HG03342 (cell line): ENCODE measurements at regions not wholly inside any gene's neighbourhood (a gene's known extent, or its start where the extent isn't known, plus 50 kb on each side); places are given as distances from the start of the nearest gene placed in this dataset.
"Not testable (repeated sequence)": the region's sequence is repeated elsewhere in the genome, so short reads cannot be mapped to it uniquely, and the experiment has no call there.

Experiments used
- ATAC-seq: cut with Tn5 transposase; IDR thresholded peaks from one replicate; pipeline ENCODE4 v1.9.1; 2021; ENCODE audit warnings: mild to moderate bottlenecking, moderate library complexity; ENCODE audit not compliant: unreplicated experiment

DNA sequence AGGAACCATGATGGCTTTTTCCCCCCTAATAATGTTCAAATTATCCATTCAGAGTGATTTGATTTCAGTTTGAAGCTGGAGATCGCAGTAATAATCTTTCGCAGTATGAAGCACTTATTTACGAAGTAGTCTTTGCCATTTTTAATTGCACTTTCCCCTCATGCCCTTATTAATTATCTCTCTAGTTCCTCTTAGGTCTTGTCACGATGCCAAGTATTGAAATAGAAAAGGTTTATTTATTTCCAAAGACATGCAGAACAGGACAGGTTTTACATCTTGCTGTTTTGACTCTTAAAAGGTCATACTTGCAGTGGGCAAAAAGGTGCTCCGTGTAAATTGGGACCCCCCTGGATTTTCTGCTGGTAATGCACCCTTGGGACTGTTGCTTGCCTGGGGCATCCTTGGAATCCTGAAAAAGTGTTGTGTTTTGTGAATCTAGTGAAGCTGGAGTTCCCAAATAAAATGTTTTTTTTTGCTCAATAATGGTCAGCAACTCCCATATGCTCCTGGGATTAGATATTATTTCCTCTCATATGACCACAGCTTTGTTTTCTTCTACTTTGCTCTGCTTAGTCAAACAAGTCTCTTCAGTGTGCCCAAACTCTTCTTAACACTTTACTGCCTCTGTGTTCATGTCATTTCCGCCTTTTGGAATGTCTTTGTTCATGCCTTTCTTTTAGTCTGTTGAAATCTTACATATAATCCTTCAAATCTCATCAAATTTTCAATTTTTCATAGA is 278.3 kb downstream of the TMEM38B start:
- no peak for ATAC-seq

GRCh38 chr9:105973951-105974351 is 279.6 kb downstream of the TMEM38B start:
- ATAC-seq, result no peak

DNA sequence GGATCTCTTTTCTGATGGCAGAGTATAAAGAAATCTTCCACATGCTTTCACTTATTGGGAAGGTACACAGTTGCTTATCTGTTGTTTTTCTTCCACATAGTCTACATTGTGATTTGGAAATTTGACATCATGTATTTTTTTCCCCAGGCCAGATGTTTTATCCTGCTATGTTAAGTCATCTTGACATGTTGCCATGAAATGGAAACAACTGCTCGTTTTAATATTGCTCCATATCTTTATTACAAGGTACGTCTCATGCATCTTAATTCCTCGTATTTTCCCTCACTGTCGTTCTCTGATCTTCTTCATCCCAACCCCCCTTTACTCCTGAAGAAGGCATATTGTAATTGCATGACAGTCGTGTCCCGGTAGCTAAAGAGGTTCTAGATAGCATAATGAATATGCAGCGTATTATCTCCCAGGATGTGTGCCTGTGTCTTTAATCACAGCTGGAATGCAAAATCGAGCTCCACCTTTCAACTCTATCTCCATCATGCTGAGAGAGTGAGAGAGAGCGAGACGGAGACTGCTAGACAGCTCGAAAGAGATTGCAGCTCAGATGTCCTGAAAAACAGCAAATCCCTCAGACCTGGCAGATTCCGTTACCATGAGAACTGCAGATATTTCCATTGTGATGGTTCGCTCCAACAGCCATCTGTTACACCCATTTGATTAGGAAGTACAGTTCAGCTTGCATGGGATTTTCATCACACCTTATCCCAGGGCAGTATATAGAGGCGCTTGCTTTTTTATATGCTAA is 281.7 kb downstream of the TMEM38B start:
- ATAC-seq, result no peak

DNA sequence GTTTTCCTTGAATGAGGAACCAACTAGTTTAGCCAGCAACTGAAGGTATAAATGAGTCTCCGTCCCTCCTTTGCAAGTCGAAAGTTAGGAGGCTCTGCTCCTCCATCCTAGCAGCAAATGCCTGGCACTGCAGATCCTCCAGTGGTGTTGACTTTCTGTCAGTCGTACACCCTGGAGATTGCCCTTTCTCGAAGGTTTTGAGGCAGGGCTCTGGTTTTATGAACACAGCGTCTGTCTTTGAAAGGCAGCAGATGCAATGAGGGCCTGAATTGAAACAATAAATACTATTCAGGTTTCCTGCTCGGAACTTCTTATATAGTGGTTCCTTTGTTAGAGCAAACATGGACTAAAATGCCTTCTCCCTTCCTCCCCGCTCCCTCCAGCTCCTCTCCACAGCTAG is 284.0 kb downstream of the TMEM38B start:
- no peak for ATAC-seq

- no peak for ATAC-seq
Observed at GRCh38 chr9:105978826-105979225, 284.5 kb downstream of the TMEM38B start.

GRCh38 chr9:105979290-105979689 is 284.9 kb downstream of the TMEM38B start:
- ATAC-seq, result no peak

GRCh38 chr9:105984714-105985113 is 290.4 kb downstream of the TMEM38B start:
- no peak for ATAC-seq

GRCh38 chr9:105993116-105993854 is 298.9 kb downstream of the TMEM38B start:
- ATAC-seq, result no peak

DNA sequence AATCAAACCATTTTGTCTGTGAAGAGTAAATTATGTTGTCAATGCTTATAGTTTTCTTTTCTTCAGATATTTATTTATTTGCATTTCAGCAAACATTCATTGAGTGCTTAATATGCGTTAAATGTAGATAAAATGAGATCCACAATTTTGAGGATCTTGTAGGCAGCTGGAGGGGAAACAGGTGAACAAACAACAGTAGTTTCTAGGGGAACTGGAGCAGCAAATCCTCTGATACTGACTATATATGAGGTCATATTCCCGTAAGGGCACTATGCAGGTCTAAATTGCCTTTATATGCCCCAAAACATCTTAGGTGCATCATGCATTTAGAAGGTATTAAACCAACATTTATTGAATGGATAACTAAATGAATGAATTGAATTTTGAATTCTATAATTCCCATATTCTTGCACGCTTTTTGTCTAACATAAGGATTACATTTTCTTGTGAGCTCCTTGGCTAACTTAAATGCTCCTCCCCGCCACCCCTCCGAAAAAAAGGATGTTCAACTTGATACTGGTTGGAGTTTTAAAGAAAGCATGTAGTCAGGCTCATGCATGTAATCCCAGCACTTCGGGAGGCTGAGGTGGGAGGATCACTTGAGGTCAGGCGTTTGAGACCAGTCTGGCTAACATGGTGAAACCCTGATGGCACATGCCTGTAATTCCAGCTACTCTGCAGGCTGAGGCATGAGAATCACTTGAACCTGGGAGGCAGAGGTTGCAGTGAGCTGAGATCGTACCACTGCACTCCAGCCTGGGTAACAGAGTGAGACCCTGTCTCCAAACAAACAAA is 299.8 kb downstream of the TMEM38B start:
- ATAC-seq, result no peak

- ATAC-seq, result no peak
Observed at GRCh38 chr9:105994970-105995369, 300.6 kb downstream of the TMEM38B start.

DNA sequence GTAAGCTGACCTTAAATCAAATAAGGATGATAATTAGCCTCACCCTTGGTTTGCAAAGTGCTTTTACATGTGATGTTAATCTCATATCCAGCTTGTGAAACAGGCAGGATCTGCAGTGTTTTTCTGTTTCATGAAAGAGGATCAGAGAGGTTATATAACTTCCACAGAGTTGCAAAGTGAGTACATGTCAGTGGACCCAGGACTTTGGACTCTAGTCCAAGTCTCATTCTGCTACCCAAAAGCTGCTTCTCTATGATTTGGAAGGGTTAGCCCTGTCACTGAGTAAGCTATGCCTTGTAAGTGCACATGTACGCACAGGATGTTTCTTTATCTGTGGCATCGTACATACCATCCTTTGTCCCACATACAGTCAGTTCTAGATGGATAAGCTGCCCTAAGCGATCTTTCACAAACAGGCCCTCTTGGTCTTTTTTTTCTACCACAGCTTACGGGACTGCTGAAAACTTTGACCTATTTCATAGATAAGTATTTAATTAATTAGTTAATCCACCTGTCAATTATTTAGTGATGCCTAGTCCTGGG is 322.9 kb downstream of the TMEM38B start:
- ATAC-seq, result no peak

DNA sequence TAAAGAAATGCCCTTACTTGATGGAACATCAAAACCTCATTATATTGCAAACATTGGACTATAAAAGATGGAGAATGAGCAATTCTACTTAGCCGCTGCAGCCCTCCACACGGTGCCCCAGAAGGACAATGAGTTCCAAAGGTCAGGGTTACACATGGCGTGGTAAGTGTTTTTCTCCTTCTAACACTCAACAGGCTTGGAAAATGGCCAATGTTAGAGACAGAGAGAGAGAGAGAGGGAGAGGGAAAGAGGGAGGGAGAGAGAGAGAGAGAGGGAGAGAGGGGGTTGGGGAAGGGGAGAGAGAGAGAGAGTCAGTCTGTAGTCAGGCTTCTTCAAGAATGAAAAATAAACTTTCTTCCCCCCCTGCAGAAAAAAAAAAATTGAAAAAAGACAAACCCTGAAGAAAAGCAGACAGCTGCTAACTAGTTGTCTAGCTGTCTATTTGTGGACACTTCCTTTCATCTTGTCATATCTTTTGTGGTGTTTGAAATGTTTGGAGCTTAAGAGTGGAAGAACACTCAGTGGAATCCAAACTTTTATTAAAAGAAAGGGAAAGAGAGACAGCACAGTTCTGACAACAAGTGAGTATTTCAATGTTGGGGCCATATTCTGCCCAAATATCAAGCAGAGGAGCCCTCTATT is 324.8 kb downstream of the TMEM38B start:
- ATAC-seq, result no peak

DNA sequence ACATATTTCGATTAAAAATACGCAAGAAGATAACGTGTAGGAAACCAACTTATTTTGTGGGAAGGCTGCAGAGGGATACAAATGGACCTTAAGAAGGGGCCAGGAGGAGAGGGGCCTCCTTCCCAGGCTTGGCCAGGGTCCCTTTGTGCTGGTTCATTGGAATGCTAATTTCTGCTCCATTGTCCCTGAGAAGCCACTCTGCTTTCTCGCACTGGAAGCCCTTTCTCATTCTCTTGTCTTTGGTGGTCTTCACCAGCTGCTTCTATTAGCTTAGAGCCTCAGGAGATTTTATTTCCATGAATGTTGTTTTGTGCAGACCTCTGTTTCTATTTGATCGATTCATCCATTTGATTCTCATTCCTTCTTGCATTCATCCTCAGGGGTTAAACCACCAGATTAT is 325.4 kb downstream of the TMEM38B start:
- ATAC-seq, result no peak

DNA sequence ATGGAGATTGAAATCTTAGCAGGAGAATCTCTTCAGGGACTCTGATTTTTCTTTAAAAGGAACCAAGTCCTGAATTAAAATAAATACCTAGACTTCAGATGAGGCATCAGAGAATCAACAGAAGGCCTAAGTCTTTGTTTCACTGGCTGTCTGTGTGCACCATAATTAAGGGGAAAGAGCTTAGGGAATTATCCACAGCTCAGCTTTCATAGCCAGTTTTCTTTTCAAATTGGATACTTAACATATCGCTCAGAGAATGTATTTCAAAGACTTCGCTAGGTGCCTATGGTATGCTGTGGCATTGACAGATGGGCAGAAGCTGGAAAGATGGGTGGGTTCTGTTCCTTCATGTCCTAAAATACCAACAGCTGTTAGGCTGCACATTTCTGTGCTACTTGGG is 325.8 kb downstream of the TMEM38B start:
- ATAC-seq, result no peak

DNA sequence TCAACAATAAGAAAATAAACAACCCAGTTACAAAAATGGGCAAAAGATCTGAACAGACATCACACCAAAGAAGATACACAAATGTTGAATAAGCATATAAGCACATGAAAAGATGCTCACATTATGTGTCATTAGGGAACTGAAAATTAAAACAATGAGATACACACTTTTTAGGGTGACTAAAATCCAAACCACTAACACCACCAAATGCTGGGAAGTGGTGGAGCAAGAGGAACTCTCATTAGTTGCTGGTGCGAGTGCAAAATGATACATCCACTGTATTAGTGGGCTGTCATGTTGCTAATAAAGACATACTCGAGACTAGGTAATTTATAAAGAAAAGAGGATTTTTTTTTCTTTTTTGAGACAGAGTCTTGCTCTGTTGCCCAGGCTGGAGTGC is 329.1 kb downstream of the TMEM38B start:
- no peak for ATAC-seq

- ATAC-seq, result no peak
Observed at GRCh38 chr9:106025453-106025852, 331.1 kb downstream of the TMEM38B start.

- ATAC-seq, result not testable (repeated sequence)
Observed at GRCh38 chr9:106030146-106030545, 335.8 kb downstream of the TMEM38B start.

GRCh38 chr9:106032978-106033377 is 338.6 kb downstream of the TMEM38B start:
- ATAC-seq, result no peak

DNA sequence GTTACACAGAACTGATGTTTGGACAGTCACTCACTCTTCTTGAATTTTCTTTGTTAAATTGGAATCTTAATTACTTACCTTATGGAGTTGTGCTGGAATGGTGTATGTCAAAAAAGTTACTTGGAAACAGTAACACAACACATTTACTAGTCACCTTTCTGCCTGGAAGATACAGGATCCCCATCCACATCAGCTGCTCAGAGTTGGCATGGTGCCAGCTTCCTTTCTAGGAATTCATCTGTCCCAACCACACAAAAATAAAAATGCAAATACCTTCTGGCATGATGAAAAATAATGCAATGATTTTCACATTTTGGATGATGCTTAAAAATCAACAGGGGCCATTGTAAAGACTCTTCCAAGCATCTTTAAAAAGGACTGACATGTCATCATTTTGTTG is 341.5 kb downstream of the TMEM38B start:
- no peak for ATAC-seq
